NCI-H1694 treated with DMSO at 0.1 percent for 48 hours (cell line): ENCODE measurements at regions not wholly inside any gene's neighbourhood (a gene's known extent, or its start where the extent isn't known, plus 50 kb on each side); places are given as distances from the start of the nearest gene placed in this dataset.

Experiments used
- DNase-seq: peaks from one replicate; lab custom pipeline; 2025; lab: John Stamatoyannopoulos, UW

DNA sequence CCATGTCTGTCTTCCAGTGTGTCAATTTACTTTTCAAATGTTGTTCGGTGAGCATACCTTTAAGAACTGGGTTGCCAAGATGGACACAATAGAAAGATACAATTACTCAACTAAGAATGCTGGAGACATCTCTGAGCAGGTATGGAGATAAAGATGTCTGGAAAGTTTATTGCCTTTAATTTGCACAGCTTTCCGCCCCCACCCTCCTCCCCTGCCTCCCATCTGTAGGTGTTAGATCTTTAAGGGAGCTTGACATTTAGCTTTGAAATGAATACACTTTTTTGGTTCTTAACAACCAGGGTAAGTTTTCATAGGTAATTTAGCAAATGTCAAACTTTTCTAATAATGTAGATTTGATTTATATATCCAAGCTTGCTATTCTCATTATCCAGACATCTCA is 104.4 kb downstream of the BTBD3 start:
- DNase-seq = no peak

GRCh38 chr20:12023194-12023795 is 105.6 kb downstream of the BTBD3 start:
- no peak for DNase-seq

GRCh38 chr20:12028771-12029170 is 111.1 kb downstream of the BTBD3 start:
- no peak for DNase-seq

DNA sequence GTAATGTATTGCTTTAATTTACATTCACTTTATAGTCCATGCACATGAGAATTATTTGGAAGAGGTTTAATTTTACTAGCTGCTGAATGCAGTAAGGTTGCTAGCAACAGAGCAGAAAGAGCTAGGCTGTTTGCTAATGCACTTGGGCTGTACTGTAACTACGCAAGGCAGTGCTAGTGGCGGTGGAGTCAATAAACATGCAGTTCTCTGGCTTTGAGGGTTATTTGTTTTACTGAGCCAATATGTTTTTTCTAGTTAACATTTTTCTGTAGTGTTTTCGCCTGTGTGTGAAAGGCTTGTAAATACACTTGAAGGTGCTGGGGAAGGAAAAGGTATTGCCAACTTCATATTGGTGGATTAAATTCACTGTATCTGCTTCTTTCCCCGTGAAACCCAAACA is 112.8 kb downstream of the BTBD3 start:
- no peak for DNase-seq

DNA sequence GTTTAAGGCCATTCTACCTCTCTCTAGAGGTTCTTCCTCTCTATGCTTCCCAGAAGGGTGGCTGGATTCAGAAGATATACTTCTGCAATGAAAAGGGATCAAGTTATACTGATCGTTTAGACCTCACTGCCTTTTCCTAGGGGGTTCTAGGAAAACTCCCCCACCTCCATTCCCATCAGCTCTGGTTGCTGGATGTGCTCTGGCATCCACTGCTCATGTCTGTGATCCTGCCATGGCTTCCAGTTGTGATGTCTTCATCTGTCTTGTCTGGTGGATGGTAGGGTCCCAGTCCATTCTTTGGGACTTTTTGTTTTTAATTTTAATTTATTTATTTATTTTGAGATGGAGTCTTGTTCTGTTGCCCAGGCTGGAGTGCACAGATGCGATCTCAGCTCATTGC is 118.4 kb downstream of the BTBD3 start:
- DNase-seq = no peak

- DNase-seq = no peak
Measured at GRCh38 chr20:12037521-12037920, 119.8 kb downstream of the BTBD3 start.

GRCh38 chr20:12040261-12040660 is 122.6 kb downstream of the BTBD3 start:
- no peak for DNase-seq

DNA sequence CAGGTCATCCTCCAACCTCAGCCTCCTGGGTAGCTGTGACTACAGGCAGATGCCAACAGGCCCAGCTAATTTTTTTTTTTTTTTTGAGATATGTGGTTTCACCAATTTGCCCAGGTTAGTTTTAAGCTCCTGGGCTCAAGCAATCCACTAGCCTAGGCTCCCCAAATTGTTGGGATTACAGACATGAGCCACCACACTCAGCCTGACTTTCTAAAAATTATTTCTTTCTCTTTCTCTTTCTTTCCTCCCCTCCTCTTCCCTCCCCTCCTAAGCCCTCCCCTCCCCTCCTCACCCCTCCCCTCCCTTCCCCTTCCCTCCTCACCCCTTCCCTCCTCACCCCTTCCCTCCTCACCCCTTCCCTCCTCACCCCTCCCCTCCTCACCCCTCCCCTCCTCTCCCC is 127.3 kb downstream of the BTBD3 start:
- no peak for DNase-seq

- DNase-seq = no peak
Measured at GRCh38 chr20:12047838-12048432, 130.2 kb downstream of the BTBD3 start.

- no peak for DNase-seq
Measured at GRCh38 chr20:12049125-12049524, 131.4 kb downstream of the BTBD3 start.

GRCh38 chr20:12051206-12052163 is 133.8 kb downstream of the BTBD3 start:
- DNase-seq = no peak

DNA sequence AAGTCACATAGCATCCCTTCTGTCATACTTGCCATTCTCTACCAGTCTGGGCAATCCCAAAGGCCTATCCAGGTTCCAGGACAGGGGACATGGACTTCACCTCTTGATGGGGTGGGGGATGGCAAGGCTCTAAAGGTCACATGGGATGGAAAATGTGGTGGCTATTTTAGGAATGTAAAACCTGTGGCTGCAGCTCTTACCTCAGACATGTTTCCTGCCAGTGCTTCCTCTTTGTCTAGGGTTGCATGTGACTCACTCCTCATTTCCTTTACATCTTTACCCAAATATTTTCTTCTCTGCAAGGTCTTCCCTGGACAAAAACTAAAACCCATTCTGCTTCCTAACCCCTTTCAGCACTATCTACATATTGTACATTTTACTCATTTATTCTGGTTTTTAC is 135.7 kb downstream of the BTBD3 start:
- no peak for DNase-seq

- no peak for DNase-seq
Measured at GRCh38 chr20:12054556-12054955, 136.9 kb downstream of the BTBD3 start.

- no peak for DNase-seq
Measured at GRCh38 chr20:12055161-12055560, 137.5 kb downstream of the BTBD3 start.

DNA sequence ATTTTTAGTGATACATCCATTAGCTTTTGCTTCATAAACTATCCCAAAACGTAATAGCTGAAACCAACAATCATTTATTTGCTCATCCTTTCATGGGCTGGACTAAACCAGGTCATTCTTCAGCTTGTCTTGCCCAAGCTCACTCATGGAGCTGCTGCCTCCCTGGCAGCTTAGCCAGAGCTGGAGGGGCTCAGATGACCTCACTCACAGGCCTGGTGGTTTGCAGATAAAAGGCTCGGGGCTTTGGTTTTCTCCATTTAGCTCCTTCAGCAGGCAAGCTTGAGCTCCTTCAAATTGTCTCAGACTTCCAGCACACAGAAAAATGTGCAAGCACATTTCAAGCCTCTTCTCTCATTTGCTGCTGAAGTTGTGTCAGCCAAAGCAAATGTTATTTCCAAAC is 139.1 kb downstream of the BTBD3 start:
- no peak for DNase-seq

DNA sequence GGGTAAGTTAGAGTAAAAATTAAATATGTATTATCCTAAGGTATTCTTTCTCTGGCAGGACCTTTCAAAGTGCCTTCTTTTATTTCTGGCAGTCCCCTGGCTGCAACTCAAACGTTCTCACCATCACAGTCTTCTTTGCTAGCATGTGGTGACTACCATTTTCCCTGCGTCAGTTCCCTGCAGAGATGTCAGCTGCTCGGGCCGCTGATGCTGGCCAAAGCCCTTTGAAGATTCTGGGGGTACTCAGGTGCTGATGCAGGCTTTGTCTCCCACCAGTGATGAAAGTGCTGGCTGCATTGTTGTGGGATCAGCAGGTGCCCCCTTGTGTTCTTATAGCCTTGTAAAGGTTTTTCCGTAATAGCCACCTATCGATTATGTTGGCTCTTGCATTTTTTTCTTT is 140.1 kb downstream of the BTBD3 start:
- DNase-seq = no peak

DNA sequence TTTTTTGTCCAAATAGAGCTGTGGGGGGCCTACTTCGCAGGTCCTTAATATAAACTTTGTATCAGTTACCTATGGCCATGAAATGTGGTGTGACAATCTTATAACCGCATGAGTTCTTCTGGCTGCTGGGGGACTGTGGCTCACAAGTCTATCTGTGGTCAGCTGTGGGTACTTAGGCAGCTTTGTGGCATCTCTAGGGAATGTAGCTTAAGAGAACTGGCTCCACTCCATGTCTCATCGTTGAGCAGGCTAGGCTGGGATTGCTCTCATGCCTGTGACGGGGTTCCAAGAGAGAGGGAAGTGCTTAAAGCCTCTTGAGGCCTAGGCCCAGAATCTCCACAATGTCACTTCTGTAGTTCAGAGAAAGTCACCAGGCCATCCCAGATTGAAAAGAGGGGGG is 140.5 kb downstream of the BTBD3 start:
- no peak for DNase-seq

GRCh38 chr20:12061466-12061865 is 143.8 kb downstream of the BTBD3 start:
- no peak for DNase-seq

- no peak for DNase-seq
Measured at GRCh38 chr20:12063106-12063684, 145.5 kb downstream of the BTBD3 start.

DNA sequence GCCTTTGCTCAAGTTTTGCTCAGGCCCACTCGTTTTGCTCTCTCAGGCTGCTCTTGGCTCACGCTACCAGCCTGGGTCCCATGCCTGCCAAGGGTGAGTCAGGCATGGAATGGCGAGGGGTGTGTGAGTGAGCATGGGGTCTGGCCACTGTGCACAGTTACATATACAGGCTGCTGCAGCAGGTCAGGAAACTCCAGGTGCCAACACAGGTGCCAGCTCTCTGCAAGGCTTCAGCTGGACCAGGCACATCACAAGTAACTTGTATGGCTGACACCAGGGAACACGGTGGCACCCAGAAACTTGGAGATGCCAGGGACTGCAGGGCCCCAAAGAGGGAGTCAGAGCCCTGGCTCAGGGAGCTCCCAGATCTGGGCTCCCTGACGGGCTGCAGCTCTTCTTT is 146.8 kb downstream of the BTBD3 start:
- DNase-seq = no peak

DNA sequence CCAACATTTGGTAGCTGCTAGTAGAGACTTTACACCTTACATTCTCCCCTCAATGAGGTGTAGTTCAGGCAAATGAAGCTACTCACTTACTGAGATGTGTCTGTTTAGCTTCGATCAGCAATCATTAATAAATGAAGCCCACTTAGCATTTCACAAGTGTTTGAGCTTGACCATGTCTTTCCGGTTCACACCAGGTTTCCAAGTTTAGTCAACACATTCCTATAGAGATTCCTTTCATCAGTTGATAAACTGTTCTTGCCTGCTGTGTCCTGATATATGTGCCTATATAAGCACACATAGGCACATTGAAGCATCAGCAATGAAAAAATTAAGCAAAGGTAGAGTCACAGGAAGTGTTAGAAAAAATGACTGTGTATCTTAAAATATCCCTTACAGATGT is 150.0 kb downstream of the BTBD3 start:
- DNase-seq = no peak

GRCh38 chr20:12068121-12068520 is 150.4 kb downstream of the BTBD3 start:
- DNase-seq = no peak

DNA sequence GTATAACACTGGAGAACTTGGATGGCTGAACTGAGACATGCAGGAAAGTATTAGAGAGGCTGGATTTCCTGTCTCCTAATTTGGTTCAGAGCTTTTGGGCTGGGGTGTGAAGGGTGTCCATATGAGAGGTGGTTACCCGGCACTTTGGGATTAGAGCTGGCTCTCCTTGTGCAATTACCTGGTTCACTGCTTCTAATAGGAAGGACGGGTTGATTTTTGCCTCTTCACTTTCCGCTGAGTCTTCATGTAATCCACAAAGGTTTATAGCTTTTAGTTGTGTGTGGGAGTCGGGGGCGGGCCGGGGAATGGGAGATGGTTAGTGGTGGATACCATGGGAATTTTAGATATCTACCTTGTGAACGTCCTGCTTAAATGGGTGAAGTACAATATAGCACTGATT is 151.5 kb downstream of the BTBD3 start:
- DNase-seq = no peak
